ENCODE measurements at regions not wholly inside any gene's neighbourhood (a gene's known extent, or its start where the extent isn't known, plus 50 kb on each side); places are given as distances from the start of the nearest gene placed in this dataset.
"Not testable (repeated sequence)": the region's sequence is repeated elsewhere in the genome, so short reads cannot be mapped to it uniquely, and the experiment has no call there.

GRCh38 chr14:38973083-38973700 lies 129.8 kb downstream of the SEC23A start:
- DNase-seq = no peak

GRCh38 chr14:38972511-38972910 lies 130.5 kb downstream of the SEC23A start:
- no peak for DNase-seq

GRCh38 chr14:38971258-38971921 lies 131.6 kb downstream of the SEC23A start:
- DNase-seq = no peak

DNA sequence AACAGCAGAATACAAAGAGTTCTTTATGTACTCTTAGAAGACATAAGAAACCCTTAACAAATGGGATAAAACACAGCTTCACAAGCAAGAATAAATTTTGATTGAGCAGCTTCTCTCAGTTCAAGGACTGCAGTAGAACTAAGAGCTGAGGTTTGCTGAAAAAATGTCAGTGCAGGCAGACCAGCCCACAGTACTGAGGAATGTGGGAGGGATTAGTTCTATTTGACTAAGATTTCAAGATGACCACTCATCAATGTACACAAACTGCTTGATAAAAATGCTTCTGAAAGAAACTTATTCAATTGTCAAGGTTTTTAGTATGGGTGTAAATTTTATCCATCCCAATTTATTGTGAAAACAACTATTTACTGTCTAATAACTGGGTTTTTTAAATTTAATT lies 138.4 kb downstream of the SEC23A start:
- peak; percentile 43 for DNase-seq

DNA sequence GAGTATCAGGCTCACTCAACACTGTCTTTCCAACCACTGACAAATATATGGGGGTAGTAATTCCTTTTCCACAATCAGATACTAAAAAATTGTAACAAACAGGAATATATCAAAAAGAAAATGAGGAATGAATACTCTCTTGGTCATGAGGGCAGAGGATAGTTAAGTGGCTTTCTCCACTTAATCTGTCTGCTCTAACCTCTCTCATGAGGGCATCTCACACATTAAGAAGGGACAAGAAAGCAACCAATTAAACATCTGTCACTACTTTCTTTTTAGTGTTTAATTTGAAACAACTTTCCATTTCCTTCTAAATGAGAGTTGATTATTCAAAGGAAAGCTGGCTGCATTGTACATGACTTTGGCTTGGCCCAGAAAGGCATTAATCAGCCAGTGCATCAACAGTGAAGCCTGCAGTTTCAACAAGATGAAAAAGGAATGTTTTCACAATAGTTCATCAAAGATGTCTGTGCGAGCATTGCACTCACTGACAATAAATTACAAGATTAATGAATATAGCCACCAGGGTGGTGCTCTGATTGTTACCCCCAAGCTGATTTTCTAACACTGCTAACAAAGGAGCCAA lies 142.0 kb downstream of the SEC23A start:
- DNase-seq = no peak

DNA sequence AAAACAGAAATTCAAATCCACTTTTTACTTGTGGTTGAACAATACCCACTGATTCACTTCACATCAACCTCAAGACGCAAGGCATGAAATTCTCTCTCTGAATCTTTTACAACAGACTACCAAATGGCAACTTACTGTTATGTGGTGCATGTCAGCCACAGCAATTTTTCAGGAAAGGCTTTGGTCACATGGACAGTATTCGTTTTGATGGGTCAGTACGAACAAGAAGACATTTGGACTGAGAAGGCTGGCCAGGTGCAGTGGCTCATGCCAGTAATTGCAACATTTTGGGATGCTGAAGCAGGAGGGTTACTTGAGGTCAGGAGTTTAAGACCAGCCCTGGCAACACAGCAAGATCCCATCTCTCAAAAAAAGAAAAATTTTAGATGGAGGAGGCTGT lies 144.0 kb downstream of the SEC23A start:
- DNase-seq = no peak

- no peak for DNase-seq
Observed at GRCh38 chr14:38958589-38958988, 144.4 kb downstream of the SEC23A start.

DNA sequence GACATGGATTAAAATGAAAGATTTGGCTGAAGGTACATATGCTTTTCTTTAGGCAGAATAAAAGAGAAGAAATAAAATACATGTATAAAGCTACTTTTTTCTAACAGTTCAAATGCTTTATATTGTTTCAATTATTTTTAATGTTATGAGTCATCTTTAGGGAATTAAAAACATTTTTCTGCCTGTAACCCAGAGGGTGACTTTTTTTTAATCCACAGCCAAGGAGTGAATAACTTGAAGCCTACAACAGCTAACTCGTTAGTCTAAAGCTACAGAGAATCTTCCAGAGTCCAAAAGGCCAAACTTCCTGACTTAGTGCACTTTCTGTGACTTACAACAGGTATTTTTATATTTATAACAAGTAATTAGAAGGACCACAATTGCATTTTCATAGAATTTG lies 151.6 kb downstream of the SEC23A start:
- no peak for DNase-seq

DNA sequence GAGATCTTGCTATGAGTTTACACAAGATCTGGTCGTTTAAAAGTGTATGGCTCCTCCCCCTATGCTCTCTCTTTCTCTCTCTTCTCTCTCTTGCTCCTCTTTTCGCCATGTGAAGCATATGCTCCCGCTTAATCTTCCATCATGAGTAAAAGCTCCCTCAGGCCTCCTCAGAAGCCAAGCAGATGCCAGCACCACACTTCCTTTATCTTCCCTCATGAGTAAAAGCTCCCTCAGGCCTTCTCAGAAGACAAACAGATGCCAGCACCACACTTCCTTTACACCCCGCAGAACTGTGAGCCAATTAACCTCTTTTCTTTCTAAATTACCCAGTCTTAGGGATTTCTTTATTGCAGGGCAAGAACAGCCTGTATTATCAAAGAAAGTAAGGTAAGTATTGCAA lies 152.4 kb downstream of the SEC23A start:
- no peak for DNase-seq

DNA sequence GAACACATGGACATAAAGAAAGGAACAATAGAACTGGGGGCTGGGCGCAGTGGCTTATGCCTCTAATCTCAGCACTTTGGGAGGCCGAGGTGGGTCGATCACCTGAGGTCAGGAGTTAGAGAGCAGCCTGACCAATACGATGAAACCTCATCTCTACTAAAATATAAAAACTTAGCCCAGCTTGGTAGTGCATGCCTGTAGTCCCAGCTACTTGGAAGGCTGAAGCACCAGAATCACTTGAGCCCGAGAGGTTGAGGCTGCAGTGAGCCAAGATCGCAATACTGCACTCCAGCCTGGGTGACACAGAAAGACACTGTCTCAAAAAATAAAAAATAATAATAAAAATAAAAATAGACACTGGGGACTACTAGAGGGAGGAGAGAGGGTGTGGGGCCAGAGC lies 154.5 kb downstream of the SEC23A start:
- no peak for DNase-seq

- no peak for DNase-seq
Observed at GRCh38 chr14:38948171-38948570, 154.9 kb downstream of the SEC23A start.

DNA sequence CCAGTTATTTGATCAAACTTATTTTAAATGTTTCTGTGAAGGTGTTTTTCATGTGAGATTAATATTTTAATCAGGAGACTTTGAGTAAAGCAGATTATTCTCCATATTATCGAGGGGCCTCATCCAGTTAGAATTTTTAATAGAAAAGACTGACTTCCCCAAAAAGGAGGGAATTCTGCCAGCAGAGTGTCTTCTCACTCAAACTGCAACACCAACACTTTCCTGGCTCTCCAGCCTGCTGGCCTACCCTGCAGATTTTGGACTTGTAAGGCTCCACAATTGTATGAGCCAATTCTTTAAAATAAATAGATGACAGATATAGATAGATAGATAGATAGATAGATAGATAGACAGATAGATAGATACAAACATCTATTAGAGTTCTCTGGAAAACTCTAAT lies 155.7 kb downstream of the SEC23A start:
- no peak for DNase-seq

DNA sequence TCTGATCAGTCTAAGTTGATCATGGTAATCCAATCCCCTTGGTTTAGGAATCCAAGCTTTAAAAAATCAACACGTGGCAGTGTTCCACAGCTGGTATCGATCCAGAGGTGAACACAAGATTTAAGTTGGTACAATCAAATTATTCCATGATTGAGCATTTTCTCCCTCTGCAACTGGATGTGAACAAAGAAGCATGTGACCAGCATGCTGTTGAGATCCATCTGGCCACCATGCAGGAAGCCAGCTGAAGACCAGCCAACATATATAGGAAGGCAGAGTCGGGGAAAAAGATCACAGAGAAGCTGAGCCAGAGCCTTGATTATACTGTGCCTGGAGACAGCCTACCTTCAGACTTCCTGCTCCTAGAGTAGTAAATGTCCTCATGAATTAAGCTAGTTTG lies 158.3 kb downstream of the SEC23A start:
- DNase-seq = no peak

DNA sequence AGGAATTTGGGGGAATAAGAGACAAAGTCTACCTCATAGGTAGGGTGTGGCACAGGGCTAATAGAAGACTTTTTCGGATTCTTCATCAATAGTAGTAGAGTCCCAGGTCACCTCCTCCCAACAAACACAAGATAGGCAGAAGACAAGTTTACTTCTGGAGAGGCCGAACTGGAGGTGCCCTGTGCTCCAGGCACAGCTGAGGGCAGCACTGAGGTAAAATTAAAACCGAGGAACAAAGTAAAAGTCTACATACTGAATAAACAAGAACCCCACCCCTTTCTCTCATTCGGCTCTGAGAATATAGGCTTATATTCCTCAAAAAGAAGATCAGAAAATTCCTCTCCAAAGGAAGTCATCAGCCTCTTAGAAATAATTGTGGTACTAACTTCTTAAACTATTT lies 161.5 kb downstream of the SEC23A start:
- DNase-seq = no peak

DNA sequence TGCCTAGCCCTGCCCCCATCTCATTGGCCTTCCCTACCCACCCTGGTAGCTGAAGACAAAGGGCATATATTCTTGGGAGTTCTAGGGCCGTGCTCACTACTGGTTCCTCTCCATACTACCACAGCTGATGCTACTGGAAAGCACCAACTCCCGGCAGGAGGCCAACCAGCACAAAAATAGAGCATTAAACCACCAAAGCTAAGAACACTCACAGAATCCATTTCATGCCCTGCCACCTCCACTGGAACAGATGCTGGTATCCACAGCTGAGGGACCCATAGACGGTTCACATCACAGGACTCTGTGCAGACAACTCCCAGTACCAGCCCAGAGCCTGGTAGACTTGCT lies 170.4 kb downstream of the SEC23A start:
- DNase-seq = not testable (repeated sequence)

DNA sequence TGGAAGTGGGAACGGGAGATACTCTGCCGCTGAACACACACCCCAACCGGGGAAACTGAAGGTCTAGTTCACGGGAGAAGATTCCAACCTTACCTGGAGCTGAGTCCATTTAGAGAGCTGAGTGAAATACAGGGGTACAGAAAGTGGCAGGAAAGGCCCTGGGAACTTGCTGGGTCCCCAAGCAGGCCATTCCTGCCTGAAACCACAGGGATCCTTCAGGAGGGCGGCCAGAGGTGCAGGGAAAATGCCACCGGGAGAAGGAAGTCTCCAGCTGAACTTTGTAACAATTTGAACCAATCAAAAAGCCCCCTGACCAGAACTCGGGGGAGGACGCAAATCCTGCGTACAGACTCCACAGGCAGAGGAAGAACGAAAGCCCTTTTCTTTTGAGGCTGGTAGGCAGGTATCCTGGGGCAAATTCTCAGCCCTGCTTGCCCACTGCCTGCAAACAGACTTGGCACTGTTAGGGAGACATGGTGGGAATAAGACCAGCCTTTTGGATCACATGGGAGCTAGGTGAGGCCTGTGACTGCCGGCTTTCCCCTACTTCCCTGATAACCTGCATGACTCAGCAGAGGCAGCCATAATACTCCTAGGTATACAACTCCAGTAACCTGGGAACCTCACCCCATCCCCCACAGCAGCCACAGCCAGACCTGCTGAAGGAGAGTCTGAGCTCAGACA lies 170.9 kb downstream of the SEC23A start:
- no peak for DNase-seq

DNA sequence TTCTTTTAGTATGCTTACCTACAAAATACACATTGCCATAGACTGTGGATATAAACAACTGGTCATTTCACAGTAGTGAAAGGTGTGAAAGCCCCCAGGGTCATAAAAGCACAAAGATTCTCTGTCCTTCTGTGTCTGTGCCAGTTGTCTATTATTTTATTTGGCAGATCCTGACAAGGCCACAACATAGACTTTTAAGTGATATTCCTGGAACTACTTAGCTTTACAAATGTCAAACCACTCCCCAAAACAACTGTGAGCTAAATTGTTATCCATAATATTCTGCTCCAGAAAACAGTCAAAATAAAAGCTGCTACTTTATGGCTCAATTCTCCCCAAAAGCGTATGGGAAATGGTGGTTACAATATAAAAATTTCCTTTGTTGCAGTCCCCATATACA lies 172.1 kb downstream of the SEC23A start:
- no peak for DNase-seq

GRCh38 chr14:38930022-38930421 lies 173.0 kb downstream of the SEC23A start:
- no peak for DNase-seq

GRCh38 chr14:38929416-38929815 lies 173.6 kb downstream of the SEC23A start:
- DNase-seq = no peak

- DNase-seq = not testable (repeated sequence)
Observed at GRCh38 chr14:38921893-38922292, 181.1 kb downstream of the SEC23A start.

GRCh38 chr14:38915125-38915524 lies 187.9 kb downstream of the SEC23A start:
- DNase-seq = no peak

GRCh38 chr14:38910092-38910491 lies 192.9 kb downstream of the SEC23A start:
- no peak for DNase-seq

- DNase-seq = no peak
Observed at GRCh38 chr14:38904959-38905358, 198.1 kb downstream of the SEC23A start.

DNA sequence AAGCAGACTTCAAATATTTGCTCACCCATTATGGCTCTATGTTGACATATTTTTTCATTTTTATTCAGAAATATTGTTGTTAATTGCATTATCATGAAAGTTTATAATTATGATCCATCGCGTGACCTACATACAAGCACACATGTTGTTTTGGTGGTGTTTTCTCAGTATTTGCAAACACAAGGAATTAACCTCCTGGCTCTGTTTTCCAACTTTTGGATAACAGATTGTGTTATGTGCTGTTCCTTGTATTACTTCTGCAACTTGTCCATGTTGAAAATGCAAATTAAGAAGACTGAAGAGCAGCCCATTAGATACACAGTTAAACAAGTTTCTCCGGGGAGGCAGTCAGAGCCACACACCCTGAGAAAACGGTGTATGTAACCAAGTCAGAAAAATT lies 201.2 kb downstream of the SEC23A start:
- no peak for DNase-seq
